Chondrocyte (in vitro differentiated cells): ENCODE measurements at regions not wholly inside any gene's neighbourhood (a gene's known extent, or its start where the extent isn't known, plus 50 kb on each side); places are given as distances from the start of the nearest gene placed in this dataset.

Source experiments
- DNase-seq: peaks from one replicate; pipeline ENCODE4 v3.0.0; 2021; ENCODE audit warnings: mixed read lengths, low spot score
- H3K27ac Mint-ChIP-seq: one replicate; pipeline ENCODE4 v1.8.0; 2021; ENCODE audit warnings: mild to moderate bottlenecking, moderate library complexity, mixed read lengths; ENCODE audit not compliant: unreplicated experiment
- H3K27me3 Mint-ChIP-seq: 2 replicates; pipeline ENCODE4 v1.8.0; 2021; ENCODE audit warnings: low read depth, mixed read lengths
- H3K36me3 Mint-ChIP-seq: 2 replicates; pipeline ENCODE4 v1.8.0; 2021; ENCODE audit warnings: low read depth, mixed read lengths
- H3K4me1 Mint-ChIP-seq: 2 replicates; pipeline ENCODE4 v1.8.0; 2021; ENCODE audit warnings: low read depth, mild to moderate bottlenecking, mixed read lengths
- H3K4me3 Mint-ChIP-seq: one replicate; pipeline ENCODE4 v1.8.0; 2021; ENCODE audit warnings: mild to moderate bottlenecking, moderate library complexity, mixed read lengths; ENCODE audit not compliant: unreplicated experiment
- H3K9me3 Mint-ChIP-seq: 2 replicates; pipeline ENCODE4 v1.8.0; 2021; ENCODE audit warnings: low read depth, mixed read lengths
- TF ChIP-seq, protein P1 (sequence below): fragments of 200-600 bp; sonication (generic); IDR thresholded peaks from 2 replicates; pipeline ENCODE4 v1.5.0; 2021; ENCODE audit warnings: antibody characterized with exemption, mild to moderate bottlenecking, moderate library complexity

DNA sequence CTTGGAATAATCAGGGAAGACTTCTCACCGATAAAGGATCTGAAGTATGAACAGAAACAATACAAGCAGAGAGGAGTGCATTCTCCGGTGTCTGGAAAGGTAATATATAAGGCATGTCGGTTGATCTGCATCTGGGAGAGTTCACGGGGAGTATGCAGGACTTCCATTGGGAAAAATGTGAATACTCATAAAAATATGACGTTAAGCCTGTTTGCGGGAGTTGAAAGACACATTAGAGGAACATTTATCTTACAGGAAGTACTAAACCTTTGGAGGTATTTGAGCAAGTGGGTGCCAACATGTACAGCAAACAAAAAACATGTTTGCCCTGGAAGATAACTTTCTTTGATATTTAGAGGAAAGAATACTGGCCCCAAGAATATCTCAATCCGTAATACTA lies 286.8 kb downstream of the SLITRK6 start:
- no peak for DNase-seq
- Mint-ChIP-seq H3K9me3 (peaks cover 4% of the 10 kb centered on the region), H3K36me3 (no peaks in the 10 kb centered on the region), H3K4me3 (no peak overlapping the region), H3K27ac (no peak overlapping the region), H3K27me3 (no peaks in the 10 kb centered on the region), H3K4me1 (peaks cover 25% of the 10 kb centered on the region)
- TF ChIP-seq, protein P1, sequence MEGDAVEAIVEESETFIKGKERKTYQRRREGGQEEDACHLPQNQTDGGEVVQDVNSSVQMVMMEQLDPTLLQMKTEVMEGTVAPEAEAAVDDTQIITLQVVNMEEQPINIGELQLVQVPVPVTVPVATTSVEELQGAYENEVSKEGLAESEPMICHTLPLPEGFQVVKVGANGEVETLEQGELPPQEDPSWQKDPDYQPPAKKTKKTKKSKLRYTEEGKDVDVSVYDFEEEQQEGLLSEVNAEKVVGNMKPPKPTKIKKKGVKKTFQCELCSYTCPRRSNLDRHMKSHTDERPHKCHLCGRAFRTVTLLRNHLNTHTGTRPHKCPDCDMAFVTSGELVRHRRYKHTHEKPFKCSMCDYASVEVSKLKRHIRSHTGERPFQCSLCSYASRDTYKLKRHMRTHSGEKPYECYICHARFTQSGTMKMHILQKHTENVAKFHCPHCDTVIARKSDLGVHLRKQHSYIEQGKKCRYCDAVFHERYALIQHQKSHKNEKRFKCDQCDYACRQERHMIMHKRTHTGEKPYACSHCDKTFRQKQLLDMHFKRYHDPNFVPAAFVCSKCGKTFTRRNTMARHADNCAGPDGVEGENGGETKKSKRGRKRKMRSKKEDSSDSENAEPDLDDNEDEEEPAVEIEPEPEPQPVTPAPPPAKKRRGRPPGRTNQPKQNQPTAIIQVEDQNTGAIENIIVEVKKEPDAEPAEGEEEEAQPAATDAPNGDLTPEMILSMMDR: no peak

DNA sequence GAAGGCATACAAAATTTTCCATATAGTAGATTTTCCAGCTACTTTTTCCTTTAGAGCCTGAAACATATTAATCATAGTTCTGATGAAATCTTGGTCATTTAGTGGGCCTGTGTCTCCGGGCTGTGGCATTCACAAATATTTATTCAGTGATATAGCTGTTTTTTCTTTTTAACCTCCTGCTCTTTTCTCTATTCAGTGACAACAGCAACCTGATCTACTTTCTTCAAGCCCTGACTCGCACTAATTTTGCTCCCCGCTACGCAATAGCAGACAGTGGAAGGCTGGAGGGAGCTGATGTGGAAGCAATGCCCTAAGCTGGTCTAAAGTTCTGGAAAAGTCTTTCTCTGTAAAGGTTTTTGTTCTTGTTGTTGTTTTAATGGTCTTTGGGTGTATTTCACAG lies 289.7 kb downstream of the SLITRK6 start:
- peak overlapping the region; percentile 81 for H3K27ac Mint-ChIP-seq
- TF ChIP-seq, protein P1: no peak
- no peak overlapping the region for H3K4me3 Mint-ChIP-seq
- H3K9me3 Mint-ChIP-seq: no peaks in the 10 kb centered on the region
- no peaks in the 10 kb centered on the region for H3K36me3 Mint-ChIP-seq
- H3K27me3 Mint-ChIP-seq: no peaks in the 10 kb centered on the region
- DNase-seq: no peak
- H3K4me1 Mint-ChIP-seq: peaks cover 25% of the 10 kb centered on the region

DNA sequence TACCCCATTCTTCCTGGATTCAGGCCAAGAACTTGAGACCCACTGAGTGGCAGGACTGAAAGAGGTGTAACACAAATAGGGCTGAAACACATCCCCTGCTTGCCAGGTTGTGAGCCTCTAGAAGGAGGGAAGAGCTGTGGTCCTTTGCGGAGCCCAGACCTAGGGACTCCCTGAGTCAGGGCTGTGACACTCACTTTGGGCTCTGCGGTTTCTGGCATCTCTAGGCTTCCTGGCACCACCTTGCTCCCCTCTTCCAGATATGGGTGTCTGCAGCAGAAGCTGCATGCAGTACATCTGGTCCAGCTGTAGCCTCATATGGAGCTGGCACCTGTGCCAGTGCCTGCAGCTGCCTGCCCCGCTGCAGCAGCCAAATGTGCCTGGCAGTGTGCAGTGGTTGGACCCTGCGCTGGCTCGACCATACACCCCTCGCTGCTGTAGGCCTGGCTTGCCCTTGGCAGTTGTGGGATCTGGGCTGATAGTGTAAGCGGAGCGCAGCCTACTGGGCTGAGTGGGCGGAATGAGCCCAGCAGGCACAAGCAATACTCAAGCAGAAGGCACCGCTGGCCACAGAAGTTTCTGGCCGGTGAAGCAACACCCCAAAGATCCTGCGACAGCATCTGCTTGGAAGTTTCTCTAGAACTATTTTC lies 290.4 kb downstream of the SLITRK6 start:
- Mint-ChIP-seq H3K9me3 (no peaks in the 10 kb centered on the region), H3K4me1 (peaks cover 26% of the 10 kb centered on the region), H3K4me3 (no peak overlapping the region), H3K27ac (peak overlapping the region; percentile 81), H3K27me3 (no peaks in the 10 kb centered on the region), H3K36me3 (no peaks in the 10 kb centered on the region)
- TF ChIP-seq, protein P1: peak; percentile 40
- DNase-seq: no peak

DNA sequence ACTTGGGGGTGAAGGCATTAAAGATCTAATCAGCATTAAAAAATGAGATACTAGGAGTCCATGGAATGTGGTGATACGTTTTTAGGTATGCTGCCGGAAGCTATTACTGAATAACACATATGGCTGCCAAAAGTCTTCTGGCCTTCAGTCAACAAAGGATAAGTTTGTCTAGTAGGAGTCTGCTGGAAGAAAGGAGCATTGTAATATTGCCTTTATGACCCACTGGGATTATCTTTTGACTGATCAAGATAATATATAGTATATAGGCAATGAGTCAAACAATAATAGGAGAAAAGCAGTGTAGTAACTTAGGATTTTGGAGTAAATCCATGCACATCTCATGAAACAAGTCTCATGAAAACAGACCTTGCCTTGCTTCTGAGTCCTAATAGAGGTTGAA lies 295.4 kb downstream of the SLITRK6 start:
- Mint-ChIP-seq H3K4me1 (peaks cover 8% of the 10 kb centered on the region), H3K4me3 (no peak overlapping the region), H3K36me3 (no peaks in the 10 kb centered on the region), H3K9me3 (peaks cover 2% of the 10 kb centered on the region), H3K27me3 (no peaks in the 10 kb centered on the region), H3K27ac (no peak overlapping the region)
- TF ChIP-seq, protein P1: no peak
- DNase-seq: no peak

DNA sequence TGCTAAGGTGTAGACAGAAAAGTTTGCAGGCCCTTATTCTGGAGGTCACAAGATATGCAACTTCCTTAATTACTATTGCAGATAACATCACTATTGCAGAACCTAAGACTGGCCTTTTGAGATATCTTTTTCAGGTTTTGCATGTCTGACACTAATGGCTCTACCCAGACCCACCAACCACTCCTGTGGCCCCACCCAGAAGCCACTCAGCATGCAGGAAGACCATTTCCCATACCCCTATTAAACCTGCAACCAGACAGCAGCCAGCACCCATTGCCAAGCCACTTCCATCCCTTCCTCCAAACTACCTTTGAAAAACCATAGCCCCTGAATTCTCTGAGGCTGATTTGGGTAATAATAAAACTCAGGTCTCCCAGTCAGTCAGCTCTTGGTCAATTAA lies 297.6 kb downstream of the SLITRK6 start:
- H3K27me3 Mint-ChIP-seq: no peaks in the 10 kb centered on the region
- no peak overlapping the region for H3K4me3 Mint-ChIP-seq
- peaks cover 2% of the 10 kb centered on the region for H3K9me3 Mint-ChIP-seq
- H3K4me1 Mint-ChIP-seq: peaks cover 17% of the 10 kb centered on the region
- TF ChIP-seq, protein P1: no peak
- no peak for DNase-seq
- no peaks in the 10 kb centered on the region for H3K36me3 Mint-ChIP-seq
- H3K27ac Mint-ChIP-seq: no peak overlapping the region
